ENCODE measurements at regions not wholly inside any gene's neighbourhood (a gene's known extent, or its start where the extent isn't known, plus 50 kb on each side); places are given as distances from the start of the nearest gene placed in this dataset.

DNA sequence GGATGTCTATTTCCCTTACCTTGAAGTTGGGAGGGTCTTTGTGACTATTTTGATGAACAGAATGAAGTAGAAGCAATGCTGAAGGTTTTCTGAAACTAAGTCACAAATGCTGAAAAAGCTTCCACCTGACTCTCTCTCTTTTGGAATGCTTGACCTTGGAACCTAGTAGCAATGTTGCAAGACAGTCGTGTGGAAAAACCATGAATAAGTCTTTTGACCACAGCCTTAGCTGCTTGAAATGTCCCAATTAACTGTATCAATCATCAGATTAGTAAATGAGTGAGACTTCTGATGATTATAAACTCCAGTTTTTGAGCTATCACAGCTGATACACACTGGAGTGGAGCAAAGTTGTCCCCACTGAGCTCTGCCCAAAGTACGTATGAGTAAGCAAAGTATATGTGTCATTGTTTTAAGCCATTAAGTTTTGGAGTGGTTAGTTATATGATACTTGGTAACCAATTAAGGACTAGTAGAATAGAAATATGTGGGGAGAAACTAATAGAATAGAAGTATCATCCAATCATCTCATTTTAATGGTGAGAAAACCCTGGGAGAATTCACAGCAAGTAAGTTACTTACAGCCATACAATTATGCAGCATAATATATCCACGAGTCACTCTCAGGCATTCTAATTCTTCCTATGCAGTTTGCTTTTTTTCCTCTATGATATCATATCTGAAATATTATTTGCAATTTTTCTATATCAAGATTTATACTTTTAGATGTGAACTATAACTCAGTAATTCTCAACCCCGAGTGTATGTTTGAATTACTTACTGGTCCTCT is 1010.6 kb downstream of the ROBO2 start:
- no peak overlapping the region for H3K9ac ChIP-seq (ENCODE audit: insufficient read depth, low read length, poor library complexity, severe bottlenecking)
- intact Hi-C loops (cut with micrococcal nuclease), result no loop called here
- no peak overlapping the region for H3K4me2 ChIP-seq (replicated peaks; ENCODE audit: extremely low read depth, low read length, poor library complexity, severe bottlenecking)
- no peak overlapping the region for H3K27ac Mint-ChIP-seq
- H3K36me3 ChIP-seq (replicated peaks in 1 of 2; ENCODE audit: control insufficient read depth in 1 of 2, insufficient read depth in 2 of 2, low read length in 2 of 2), result no peaks in the 10 kb centered on the region
- H3K36me3 Mint-ChIP-seq, result no peaks in the 10 kb centered on the region
- no peak overlapping the region for H2AFZ ChIP-seq (ENCODE audit: insufficient read depth, low read depth, low read length, poor library complexity, severe bottlenecking)
- H3K4me3 Mint-ChIP-seq, result no peak overlapping the region
- no peaks in the 10 kb centered on the region for H3K4me1 Mint-ChIP-seq
- no peaks in the 10 kb centered on the region for H3K27me3 ChIP-seq (ENCODE audit: control insufficient read depth in 2 of 2, insufficient read depth in 2 of 2, low read length in 2 of 2)
- no peak overlapping the region for H3K27ac ChIP-seq (ENCODE audit: low read depth in 1 of 2, low read length in 2 of 2)
- TF ChIP-seq CTCF (IDR thresholded peaks at IDR 0.05), result no peak
- WGBS (ENCODE audit: insufficient coverage), result no CpG with 5 or more reads among the region's 4 CpGs
- H4K20me1 ChIP-seq (ENCODE audit: insufficient read depth, low read length), result no peaks in the 10 kb centered on the region
- no peaks in the 10 kb centered on the region for H3K4me1 ChIP-seq (ENCODE audit: control insufficient read depth in 1 of 2, insufficient read depth in 2 of 2, low read length in 2 of 2)
- no peak for DNase-seq
- peaks cover 0 to 3% (median 0%) of the 10 kb centered on the region in 3 donors for H3K27me3 Mint-ChIP-seq (ENCODE audit: low read depth in 3 of 3)
- H3K9me3 Mint-ChIP-seq, result peaks cover 0 to 8% (median 2%) of the 10 kb centered on the region in 7 donors
- no peaks in the 10 kb centered on the region for H3K79me2 ChIP-seq (ENCODE audit: insufficient read depth, low read length)
- peaks cover 0 to 4% of the 10 kb centered on the region in 2 donors for H3K9me3 ChIP-seq (replicated peaks in 1 of 2; ENCODE audit: control insufficient read depth in 1 of 2, insufficient read depth in 1 of 2, low read length in 2 of 2)
- no peak overlapping the region for H3K4me3 ChIP-seq (replicated peaks in 1 of 3; ENCODE audit: low read depth in 2 of 3, low read length in 3 of 3)

DNA sequence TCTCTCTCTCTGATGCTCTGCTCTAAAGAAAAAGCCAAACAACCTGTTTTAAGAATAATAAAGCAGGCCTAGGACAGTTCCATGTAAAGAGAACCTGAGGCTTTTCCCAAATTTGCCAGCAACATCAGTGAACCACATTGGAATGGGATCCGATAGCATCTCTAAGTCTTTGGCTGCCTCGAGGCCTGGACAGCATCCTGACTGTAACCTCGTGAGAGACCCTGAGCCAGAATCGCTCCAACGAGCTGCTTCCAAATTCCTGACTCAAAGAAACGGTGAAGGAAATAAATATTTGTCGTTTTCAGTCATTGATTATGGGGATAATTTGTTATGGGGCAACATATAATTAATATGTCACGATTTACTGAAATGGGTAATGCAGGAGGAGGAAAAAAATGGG is 1012.8 kb downstream of the ROBO2 start:
- intact Hi-C loops (cut with micrococcal nuclease), result no loop called here
- WGBS (ENCODE audit: insufficient coverage), result 86% methylated on average over 8 of the region's 8 CpGs
- H3K36me3 Mint-ChIP-seq, result no peaks in the 10 kb centered on the region

More for the DNA sequence above, 1012.8 kb downstream of the ROBO2 start:
- H3K9ac ChIP-seq (ENCODE audit: insufficient read depth, low read length, poor library complexity, severe bottlenecking), result no peak overlapping the region
- no peak overlapping the region for H2AFZ ChIP-seq (ENCODE audit: insufficient read depth, low read depth, low read length, poor library complexity, severe bottlenecking)
- no peak overlapping the region for H3K4me3 ChIP-seq (replicated peaks in 1 of 3; ENCODE audit: low read depth in 2 of 3, low read length in 3 of 3)
- Mint-ChIP-seq H3K4me3 (no peak overlapping the region), H3K9me3 (peaks cover 0 to 8% (median 2%) of the 10 kb centered on the region in 7 donors), H3K27ac (no peak overlapping the region), H3K27me3 (ENCODE audit: low read depth in 3 of 3) (peaks cover 0 to 3% (median 0%) of the 10 kb centered on the region in 3 donors), H3K4me1 (no peaks in the 10 kb centered on the region)
- no peaks in the 10 kb centered on the region for H4K20me1 ChIP-seq (ENCODE audit: insufficient read depth, low read length)
- no peaks in the 10 kb centered on the region for H3K27me3 ChIP-seq (ENCODE audit: control insufficient read depth in 2 of 2, insufficient read depth in 2 of 2, low read length in 2 of 2)
- no peak overlapping the region for H3K27ac ChIP-seq (ENCODE audit: low read depth in 1 of 2, low read length in 2 of 2)
- TF ChIP-seq CTCF (IDR thresholded peaks at IDR 0.05), result no peak
- H3K79me2 ChIP-seq (ENCODE audit: insufficient read depth, low read length), result no peaks in the 10 kb centered on the region
- H3K9me3 ChIP-seq (replicated peaks in 1 of 2; ENCODE audit: control insufficient read depth in 1 of 2, insufficient read depth in 1 of 2, low read length in 2 of 2), result peaks cover 0 to 4% of the 10 kb centered on the region in 2 donors
- no peaks in the 10 kb centered on the region for H3K4me1 ChIP-seq (ENCODE audit: control insufficient read depth in 1 of 2, insufficient read depth in 2 of 2, low read length in 2 of 2)
- H3K4me2 ChIP-seq (replicated peaks; ENCODE audit: extremely low read depth, low read length, poor library complexity, severe bottlenecking), result no peak overlapping the region
- DNase-seq, result no peak
- no peaks in the 10 kb centered on the region for H3K36me3 ChIP-seq (replicated peaks in 1 of 2; ENCODE audit: control insufficient read depth in 1 of 2, insufficient read depth in 2 of 2, low read length in 2 of 2)

Measured in CD14-positive monocyte (primary cell).